GM21447 (cell line): ENCODE measurements at regions not wholly inside any gene's neighbourhood (a gene's known extent, or its start where the extent isn't known, plus 50 kb on each side); places are given as distances from the start of the nearest gene placed in this dataset.

Source experiments
- ATAC-seq: cut with Tn5 transposase; IDR thresholded peaks from one replicate; pipeline ENCODE4 v1.9.1; 2021; ENCODE audit not compliant: unreplicated experiment

- ATAC-seq, result no peak
These were observed 115.2 kb downstream of the OLFM4 start for GRCh38 chr13:53143757-53144339.

GRCh38 chr13:53144826-53145225 lies 116.2 kb downstream of the OLFM4 start:
- ATAC-seq, result no peak

- ATAC-seq, result no peak
These were observed 122.0 kb downstream of the OLFM4 start for GRCh38 chr13:53150568-53150967.

- ATAC-seq, result peak; percentile 98
These were observed 122.9 kb downstream of the OLFM4 start for GRCh38 chr13:53151336-53152056.

GRCh38 chr13:53152057-53152421 lies 123.4 kb downstream of the OLFM4 start:
- ATAC-seq, result no peak

GRCh38 chr13:53158201-53158600 lies 129.6 kb downstream of the OLFM4 start:
- ATAC-seq, result no peak

GRCh38 chr13:53159431-53159830 lies 130.8 kb downstream of the OLFM4 start:
- no peak for ATAC-seq

GRCh38 chr13:53160211-53160610 lies 131.6 kb downstream of the OLFM4 start:
- ATAC-seq, result no peak

- ATAC-seq, result no peak
These were observed 132.6 kb downstream of the OLFM4 start for GRCh38 chr13:53161251-53161650.

GRCh38 chr13:53165261-53165660 lies 136.6 kb downstream of the OLFM4 start:
- no peak for ATAC-seq

GRCh38 chr13:53167561-53167960 lies 138.9 kb downstream of the OLFM4 start:
- ATAC-seq, result no peak

GRCh38 chr13:53170910-53171309 lies 142.3 kb downstream of the OLFM4 start:
- ATAC-seq, result no peak

- ATAC-seq, result no peak
These were observed 145.9 kb downstream of the OLFM4 start for GRCh38 chr13:53174545-53174944.

- ATAC-seq, result no peak
These were observed 152.1 kb downstream of the OLFM4 start for GRCh38 chr13:53180684-53181083.

- ATAC-seq, result no peak
These were observed 154.1 kb downstream of the OLFM4 start for GRCh38 chr13:53182724-53183123.

GRCh38 chr13:53188120-53188519 lies 159.5 kb downstream of the OLFM4 start:
- no peak for ATAC-seq

- ATAC-seq, result no peak
These were observed 160.5 kb downstream of the OLFM4 start for GRCh38 chr13:53189162-53189561.

GRCh38 chr13:53191091-53191490 lies 162.5 kb downstream of the OLFM4 start:
- ATAC-seq, result no peak

- ATAC-seq, result no peak
These were observed 168.8 kb downstream of the OLFM4 start for GRCh38 chr13:53197424-53197823.

GRCh38 chr13:53198017-53198416 lies 169.4 kb downstream of the OLFM4 start:
- ATAC-seq, result no peak

GRCh38 chr13:53198736-53199135 lies 170.1 kb downstream of the OLFM4 start:
- no peak for ATAC-seq

GRCh38 chr13:53200075-53200474 lies 171.5 kb downstream of the OLFM4 start:
- no peak for ATAC-seq
